Neuronal stem cell (in vitro differentiated cells): ENCODE measurements at regions not wholly inside any gene's neighbourhood (a gene's known extent, or its start where the extent isn't known, plus 50 kb on each side); places are given as distances from the start of the nearest gene placed in this dataset.

Experiments
- DNase-seq: peaks from one replicate; pipeline ENCODE4 v3.0.0-alpha.2; 2013; ENCODE audit warnings: low spot score
- H2AFZ ChIP-seq: one replicate; pipeline ENCODE4 v1.6.1; 2013; ENCODE audit warnings: mild to moderate bottlenecking, low read length, inconsistent platforms
- H2AK5ac ChIP-seq: 2 replicates; pipeline ENCODE4 v1.6.1; 2013; ENCODE audit warnings: low read depth, mild to moderate bottlenecking, inconsistent platforms, low read length, moderate library complexity, mixed read lengths
- H2BK120ac ChIP-seq: 2 replicates; pipeline ENCODE4 v1.6.1; 2013; ENCODE audit warnings: low read depth, mild to moderate bottlenecking, inconsistent platforms, low read length, moderate library complexity, mixed read lengths
- H2BK12ac ChIP-seq: one replicate; pipeline ENCODE4 v1.6.1; 2013; ENCODE audit warnings: low read length, inconsistent platforms
- H2BK15ac ChIP-seq: 2 replicates; pipeline ENCODE4 v1.6.1; 2013; ENCODE audit warnings: mild to moderate bottlenecking, low read length, inconsistent platforms, mixed read lengths
- H2BK5ac ChIP-seq: one replicate; pipeline ENCODE4 v1.6.1; 2013; ENCODE audit warnings: inconsistent platforms, mild to moderate bottlenecking, low read length, moderate library complexity
- H3K14ac ChIP-seq: one replicate; pipeline ENCODE4 v1.6.1; 2013; ENCODE audit warnings: low read length, inconsistent platforms
- H3K18ac ChIP-seq: 2 replicates; pipeline ENCODE4 v1.6.1; 2013; ENCODE audit warnings: low read length, inconsistent platforms
- H3K23ac ChIP-seq: 2 replicates; pipeline ENCODE4 v1.6.1; 2013; ENCODE audit warnings: low read depth, mild to moderate bottlenecking, mixed read lengths, low read length, inconsistent platforms; ENCODE audit not compliant: poor library complexity
- H3K27ac ChIP-seq: replicated peaks from 3 replicates; pipeline ENCODE4 v1.5.1; 2013; ENCODE audit warnings: low read length, inconsistent platforms
- H3K27me3 ChIP-seq, 3 experiments: 2 replicates each; pipeline ENCODE4 v1.6.1; 2013; ENCODE audit warnings: low read length in 3 of 3, mild to moderate bottlenecking in 2 of 3, inconsistent platforms in 1 of 3, low read depth in 1 of 3, mixed read lengths in 1 of 3, moderate library complexity in 1 of 3; ENCODE audit not compliant: control insufficient read depth in 3 of 3, insufficient read depth in 3 of 3
- H3K36me3 ChIP-seq, 2 donors: replicated peaks in 1 of 2; 2 replicates each; pipeline ENCODE4 v1.6.1; 2013; ENCODE audit warnings: low read length in 2 of 2; ENCODE audit not compliant: control insufficient read depth in 2 of 2, insufficient read depth in 2 of 2
- H3K4ac ChIP-seq: 2 replicates; pipeline ENCODE4 v1.6.1; 2013; ENCODE audit warnings: inconsistent platforms, mild to moderate bottlenecking, low read length, moderate library complexity
- H3K4me1 ChIP-seq, 2 donors: 1 replicate in 1 of 2; 2 replicates in 1 of 2; pipeline ENCODE4 v1.6.1; 2013; ENCODE audit warnings: low read length in 2 of 2, low read depth in 1 of 2; ENCODE audit not compliant: control insufficient read depth in 2 of 2, insufficient read depth in 1 of 2
- H3K4me2 ChIP-seq: one replicate; pipeline ENCODE4 v1.6.1; 2013; ENCODE audit warnings: mild to moderate bottlenecking, low read length, inconsistent platforms; ENCODE audit not compliant: insufficient read depth, poor library complexity, severe bottlenecking
- H3K4me3 ChIP-seq, 2 donors: 2 replicates each; pipeline ENCODE4 v1.5.1; 2013; ENCODE audit warnings: low read length in 2 of 2, mild to moderate bottlenecking in 2 of 2, inconsistent platforms in 1 of 2, moderate library complexity in 1 of 2
- H3K79me1 ChIP-seq: one replicate; pipeline ENCODE4 v1.6.1; 2013; ENCODE audit warnings: low read depth, mild to moderate bottlenecking, inconsistent platforms, low read length, moderate library complexity
- H3K9ac ChIP-seq: one replicate; pipeline ENCODE4 v1.6.1; 2013; ENCODE audit warnings: mild to moderate bottlenecking, low read depth, low read length, inconsistent platforms; ENCODE audit not compliant: poor library complexity
- H3K9me3 ChIP-seq, 2 donors: replicated peaks in 1 of 2; 2 replicates each; pipeline versions ENCODE3 to v1.6.1; 2013; ENCODE audit warnings: low read length in 2 of 2, mild to moderate bottlenecking in 2 of 2, inconsistent platforms in 1 of 2, low read depth in 1 of 2, mixed read lengths in 1 of 2, moderate library complexity in 1 of 2; ENCODE audit not compliant: control insufficient read depth in 2 of 2, insufficient read depth in 1 of 2
- H4K8ac ChIP-seq: one replicate; pipeline ENCODE4 v1.6.1; 2013; ENCODE audit warnings: low read depth, mild to moderate bottlenecking, inconsistent platforms, low read length, moderate library complexity
- H4K91ac ChIP-seq: one replicate; pipeline ENCODE4 v1.6.1; 2013; ENCODE audit warnings: low read length, low read depth, mild to moderate bottlenecking, inconsistent platforms; ENCODE audit not compliant: poor library complexity
- WGBS, 2 donors: extraction: QIAGEN DNeasy Blood & Tissue Kit; methylation state at CpG; one replicate each; pipeline ENCODE4 v1.1.7; 2013; ENCODE audit warnings: missing lambda C conversion rate in 2 of 2, mixed read lengths in 1 of 2; ENCODE audit not compliant: insufficient read length in 2 of 2, insufficient replicate concordance in 1 of 2; ENCODE audit errors: extremely low coverage in 2 of 2; 5-methylcytosine and 5-hydroxymethylcytosine counted together

- Histone ChIP-seq H3K79me1 (no peaks in the 10 kb centered on the region), H2BK120ac (no peak overlapping the region), H2BK12ac (no peak overlapping the region), H4K91ac (no peak overlapping the region), H3K9me3 (no peaks in the 10 kb centered on the region), H3K9ac (no peak overlapping the region), H2BK15ac (no peak overlapping the region), H3K27ac (no peak overlapping the region), H2AFZ (no peak overlapping the region), H3K4me3 (no peak overlapping the region), H3K4me2 (no peak overlapping the region), H3K27me3 (no peaks in the 10 kb centered on the region), H2AK5ac (no peak overlapping the region), H3K14ac (no peak overlapping the region), H3K23ac (no peak overlapping the region), H3K4me1 (no peaks in the 10 kb centered on the region), H4K8ac (no peak overlapping the region), H3K18ac (no peak overlapping the region), H2BK5ac (no peak overlapping the region), H3K4ac (no peak overlapping the region), H3K36me3 (no peaks in the 10 kb centered on the region)
- WGBS, 2 donors: no CpG with 5 or more reads among the region's 3 CpGs
- DNase-seq: no peak
These were observed 164.4 kb upstream of the PRDM1 start for GRCh38 chr6:105921781-105922180.

GRCh38 chr6:105920071-105920470, 166.1 kb upstream of the PRDM1 start:
- Histone ChIP-seq H2BK5ac (no peak overlapping the region), H4K91ac (no peak overlapping the region), H3K4me3 (no peak overlapping the region), H2AFZ (no peak overlapping the region), H3K4ac (no peak overlapping the region), H3K23ac (no peak overlapping the region), H3K27me3 (no peaks in the 10 kb centered on the region), H2AK5ac (no peak overlapping the region), H2BK120ac (no peak overlapping the region), H3K9ac (no peak overlapping the region), H3K9me3 (no peaks in the 10 kb centered on the region), H2BK15ac (no peak overlapping the region), H2BK12ac (no peak overlapping the region), H3K79me1 (no peaks in the 10 kb centered on the region), H4K8ac (no peak overlapping the region), H3K36me3 (no peaks in the 10 kb centered on the region), H3K4me2 (no peak overlapping the region), H3K14ac (no peak overlapping the region), H3K4me1 (no peaks in the 10 kb centered on the region), H3K18ac (no peak overlapping the region), H3K27ac (no peak overlapping the region)
- no CpG with 5 or more reads among the region's 2 CpGs for WGBS, 2 donors
- no peak for DNase-seq

- H3K4me2 ChIP-seq: no peak overlapping the region
- DNase-seq: no peak
- no peak overlapping the region for H2BK5ac ChIP-seq
- no peak overlapping the region for H2BK15ac ChIP-seq
- no peak overlapping the region for H3K4ac ChIP-seq
- H2BK120ac ChIP-seq: no peak overlapping the region
- H3K14ac ChIP-seq: no peak overlapping the region
- H3K4me1 ChIP-seq: no peaks in the 10 kb centered on the region
- no peak overlapping the region for H3K9ac ChIP-seq
- WGBS, 2 donors: no CpG with 5 or more reads among the region's 2 CpGs
- no peaks in the 10 kb centered on the region for H3K27me3 ChIP-seq
- H3K9me3 ChIP-seq: no peaks in the 10 kb centered on the region
- no peak overlapping the region for H4K8ac ChIP-seq
- no peaks in the 10 kb centered on the region for H3K36me3 ChIP-seq
- no peak overlapping the region for H3K4me3 ChIP-seq
- H3K79me1 ChIP-seq: no peaks in the 10 kb centered on the region
- no peak overlapping the region for H3K27ac ChIP-seq
- H2AK5ac ChIP-seq: no peak overlapping the region
- no peak overlapping the region for H4K91ac ChIP-seq
- H2AFZ ChIP-seq: no peak overlapping the region
- H3K18ac ChIP-seq: no peak overlapping the region
- H2BK12ac ChIP-seq: no peak overlapping the region
- no peak overlapping the region for H3K23ac ChIP-seq
These were observed 169.0 kb upstream of the PRDM1 start for GRCh38 chr6:105917038-105917695.

- no CpG with 5 or more reads among the region's 4 CpGs for WGBS, 2 donors
- Histone ChIP-seq H3K14ac (no peak overlapping the region), H2AFZ (no peak overlapping the region), H3K23ac (no peak overlapping the region), H3K27me3 (no peaks in the 10 kb centered on the region), H3K4me2 (no peak overlapping the region), H3K18ac (no peak overlapping the region), H3K9ac (no peak overlapping the region), H3K79me1 (no peaks in the 10 kb centered on the region), H3K4me3 (no peak overlapping the region), H2BK5ac (no peak overlapping the region), H4K91ac (no peak overlapping the region), H4K8ac (no peak overlapping the region), H2BK15ac (no peak overlapping the region), H3K4me1 (no peaks in the 10 kb centered on the region), H2BK120ac (no peak overlapping the region), H3K36me3 (no peaks in the 10 kb centered on the region), H3K9me3 (no peaks in the 10 kb centered on the region), H3K27ac (no peak overlapping the region), H2BK12ac (no peak overlapping the region), H2AK5ac (no peak overlapping the region), H3K4ac (no peak overlapping the region)
- no peak for DNase-seq
These were observed 175.0 kb upstream of the PRDM1 start for GRCh38 chr6:105911106-105911629.
